HG03354 (cell line): ENCODE measurements at regions not wholly inside any gene's neighbourhood (a gene's known extent, or its start where the extent isn't known, plus 50 kb on each side); places are given as distances from the start of the nearest gene placed in this dataset.

ENCODE experiments used
- ATAC-seq: cut with Tn5 transposase; IDR thresholded peaks from one replicate; pipeline ENCODE4 v1.9.1; 2021; ENCODE audit warnings: mild to moderate bottlenecking; ENCODE audit not compliant: unreplicated experiment, poor library complexity, severe bottlenecking

DNA sequence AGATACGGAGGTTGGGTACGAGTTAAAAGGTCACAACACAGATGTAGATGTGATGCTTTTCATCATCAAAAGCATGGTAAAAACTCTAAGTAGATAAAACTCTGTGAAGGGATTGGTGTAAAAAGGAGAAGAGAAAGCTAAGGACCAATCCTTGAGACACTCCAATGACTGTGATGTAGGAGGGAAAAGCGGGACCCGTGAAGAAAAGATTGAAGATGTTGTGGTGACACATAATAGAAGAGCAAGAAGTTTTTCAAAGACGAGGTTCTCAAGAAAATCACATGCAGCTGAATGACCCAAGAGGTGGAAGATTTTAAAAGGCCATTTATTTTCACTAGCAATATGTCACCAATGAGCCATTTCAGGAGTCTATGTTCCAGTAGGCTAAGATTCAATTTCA lies 179.5 kb downstream of the MRPL39 start:
- no peak for ATAC-seq

DNA sequence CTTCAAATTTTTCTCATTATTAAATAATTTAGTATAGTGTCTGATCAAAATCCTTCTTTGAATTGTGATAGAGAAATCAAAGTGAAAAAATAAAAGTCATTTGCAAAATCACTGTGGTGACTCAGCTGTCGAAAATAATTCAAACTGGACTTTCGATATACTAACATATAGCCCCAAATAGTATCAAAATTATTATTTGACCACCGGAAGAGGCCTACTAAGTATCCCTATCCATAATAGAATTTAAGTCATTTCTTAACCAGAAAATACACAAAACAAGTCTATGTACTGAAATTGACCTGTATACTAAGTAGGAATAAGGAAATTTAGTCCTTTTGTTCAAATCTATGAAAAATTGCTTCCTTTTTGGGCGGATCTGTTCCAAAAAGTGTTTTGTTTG lies 180.7 kb downstream of the MRPL39 start:
- ATAC-seq, result no peak

DNA sequence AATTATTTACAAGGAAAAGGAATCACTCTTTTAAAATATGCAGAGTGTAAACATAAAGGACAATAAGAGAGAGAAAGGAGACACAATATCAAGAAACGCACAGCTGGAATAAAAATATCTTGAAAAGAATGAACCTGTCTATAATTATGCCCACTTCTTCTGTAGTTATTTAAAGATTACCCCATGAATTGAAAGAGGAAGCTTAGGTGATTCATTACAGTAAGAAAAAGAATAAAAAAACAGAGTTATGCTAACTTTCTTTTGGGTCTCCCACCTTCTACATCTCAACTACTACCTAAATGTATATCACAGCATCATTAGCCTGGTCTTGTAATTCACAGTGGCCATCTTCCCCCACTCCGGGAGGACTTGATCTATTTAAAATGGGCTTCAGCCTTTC lies 182.1 kb downstream of the MRPL39 start:
- no peak for ATAC-seq

DNA sequence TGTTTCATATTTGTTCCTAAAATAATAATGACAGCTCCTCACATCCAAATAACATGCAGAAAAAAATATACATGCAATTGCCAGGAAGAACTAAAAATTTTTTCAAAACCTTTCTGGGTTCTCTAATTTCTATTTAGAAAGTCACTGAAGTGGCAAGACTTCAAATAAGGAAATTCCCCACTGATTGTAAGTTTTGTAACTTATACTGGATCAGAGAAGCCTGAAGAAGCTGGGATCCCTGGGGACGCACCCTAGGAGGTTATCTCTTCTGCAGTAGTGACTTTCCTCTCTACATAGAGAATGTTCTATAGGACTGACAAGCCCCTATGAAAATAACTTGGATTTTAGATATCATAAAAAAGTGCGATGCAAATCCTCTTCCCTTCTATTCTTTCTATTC lies 182.6 kb downstream of the MRPL39 start:
- ATAC-seq, result no peak

DNA sequence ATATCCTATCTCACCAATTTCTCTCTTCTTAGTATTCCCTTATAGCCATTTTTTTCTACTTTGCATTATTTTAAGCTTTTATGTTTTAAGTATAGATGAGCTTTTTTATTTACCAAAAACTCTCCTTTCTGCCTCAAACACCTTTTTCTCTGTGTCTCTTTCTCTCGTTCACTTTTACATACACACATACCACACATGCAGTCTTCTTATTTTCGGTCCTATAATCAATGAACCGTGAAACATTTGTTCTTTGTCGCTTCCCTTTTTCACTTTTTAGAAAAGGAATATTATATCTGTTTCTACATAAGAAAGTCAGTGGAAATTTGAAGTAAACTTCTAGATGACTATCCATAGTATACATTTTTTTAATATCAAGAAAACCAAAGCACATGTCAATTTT lies 183.2 kb downstream of the MRPL39 start:
- ATAC-seq, result no peak

DNA sequence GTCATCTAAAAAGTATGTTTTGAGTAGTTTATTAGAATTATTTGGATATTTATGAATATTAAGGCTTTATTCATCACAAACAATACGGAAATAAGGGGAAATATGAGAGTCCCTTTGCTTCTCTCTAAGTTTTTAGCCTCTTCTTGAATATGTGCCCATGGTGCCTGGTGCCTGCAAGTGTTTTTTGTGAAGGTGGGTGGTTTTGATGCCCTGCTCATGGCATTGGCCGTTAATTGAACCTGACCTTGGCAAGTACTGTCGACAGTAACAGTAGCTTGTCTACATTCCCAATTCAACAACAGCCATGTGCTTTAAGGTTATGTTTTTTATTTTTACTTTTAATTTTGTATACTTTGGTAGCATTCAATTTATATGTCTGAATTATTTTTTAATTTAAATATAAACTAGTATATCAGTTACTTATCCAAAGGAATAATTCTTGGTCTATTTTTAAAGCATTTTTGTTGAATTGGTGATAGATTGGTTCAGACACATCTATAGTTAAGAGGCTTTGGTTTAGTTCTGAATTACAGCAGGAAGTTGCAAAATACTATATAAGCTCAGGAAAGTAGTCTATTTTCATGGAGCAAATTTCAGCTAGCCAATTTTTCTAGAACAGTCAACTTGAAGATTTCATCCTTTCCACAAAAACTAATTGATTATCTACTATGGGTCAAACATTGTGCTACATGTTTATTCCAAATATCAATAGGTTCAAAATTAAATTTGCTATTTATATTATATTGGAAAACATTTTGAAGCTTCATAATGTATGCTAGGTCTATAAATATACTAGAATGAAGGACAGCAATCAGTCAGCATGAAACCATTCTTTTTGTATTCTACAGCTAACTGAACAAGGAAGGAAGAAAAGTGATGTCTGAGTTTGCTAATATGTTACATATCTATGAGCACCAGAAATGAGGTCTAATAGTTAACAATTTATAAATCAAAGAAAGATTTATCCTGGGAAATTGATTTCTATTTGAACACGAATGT lies 184.4 kb downstream of the MRPL39 start:
- ATAC-seq, result no peak

DNA sequence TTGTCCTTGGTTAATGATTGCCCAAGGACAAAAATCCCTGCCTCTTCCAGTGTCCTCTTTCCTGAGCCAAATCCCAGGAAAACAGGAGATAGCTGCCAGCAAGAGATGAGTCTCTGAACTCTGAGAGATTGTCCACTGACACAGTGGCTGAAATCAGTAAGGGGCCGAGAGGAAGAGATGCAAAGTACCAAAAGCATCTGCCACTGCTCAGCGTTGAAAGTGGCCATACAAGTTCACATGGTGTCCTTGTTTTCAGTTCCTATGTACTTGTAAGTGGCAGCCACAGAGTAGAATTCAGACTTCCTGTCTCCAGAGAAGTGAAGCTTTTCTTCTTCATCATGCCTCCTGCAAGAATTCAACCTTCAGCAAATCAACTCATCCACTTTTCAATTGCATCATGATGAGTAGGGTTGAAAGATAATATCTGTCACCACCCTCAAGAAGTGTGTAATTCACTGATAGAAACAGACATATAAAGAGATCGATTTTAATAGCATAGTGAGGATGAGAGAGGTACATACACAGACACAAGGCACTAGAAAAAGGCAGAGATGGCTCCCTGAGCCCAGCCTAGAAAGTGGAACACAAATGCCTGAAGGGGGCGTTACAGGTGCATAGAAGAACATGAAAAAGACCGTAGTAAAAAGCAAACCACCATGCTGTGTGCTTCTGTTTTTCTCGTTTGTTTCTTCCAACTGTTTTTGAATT lies 185.8 kb downstream of the MRPL39 start:
- ATAC-seq, result peak; percentile 77

DNA sequence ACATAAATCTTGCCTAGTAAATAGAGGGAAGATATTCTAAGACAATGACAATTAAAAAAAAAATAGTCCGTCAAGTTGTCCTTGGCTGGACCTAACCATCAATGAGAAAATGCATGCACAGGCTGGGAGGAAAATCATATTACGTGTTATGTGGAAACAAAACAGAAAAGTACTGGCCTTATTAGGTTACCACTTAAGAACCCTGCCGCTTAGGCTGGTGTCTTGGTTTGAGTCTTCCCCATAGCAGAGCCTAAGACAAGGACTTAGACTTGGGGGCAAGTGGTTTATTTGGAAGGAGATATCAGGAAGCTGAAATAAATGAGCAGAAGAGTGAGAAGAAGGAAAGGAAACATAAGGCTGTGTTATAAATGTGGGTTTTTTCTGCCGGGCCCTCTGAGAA lies 186.4 kb downstream of the MRPL39 start:
- ATAC-seq, result peak; percentile 2

DNA sequence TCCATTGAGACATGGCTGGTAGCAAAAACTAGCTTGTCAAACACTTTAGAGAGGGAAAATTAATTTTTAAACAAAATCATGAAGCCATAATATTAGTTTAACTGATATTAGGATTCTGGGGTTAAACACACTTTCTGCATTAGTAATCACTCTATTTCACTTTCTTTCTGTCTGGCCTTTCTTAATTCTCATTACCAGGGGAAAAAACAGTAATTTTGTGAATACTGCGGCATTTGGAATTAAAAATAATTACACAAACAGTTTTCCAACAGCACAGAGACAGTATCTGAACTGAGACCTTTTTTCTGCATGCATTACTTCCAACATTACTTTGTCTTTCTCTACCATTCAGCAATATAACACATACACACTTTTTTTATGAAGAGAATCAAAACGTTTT lies 190.6 kb downstream of the MRPL39 start:
- no peak for ATAC-seq

DNA sequence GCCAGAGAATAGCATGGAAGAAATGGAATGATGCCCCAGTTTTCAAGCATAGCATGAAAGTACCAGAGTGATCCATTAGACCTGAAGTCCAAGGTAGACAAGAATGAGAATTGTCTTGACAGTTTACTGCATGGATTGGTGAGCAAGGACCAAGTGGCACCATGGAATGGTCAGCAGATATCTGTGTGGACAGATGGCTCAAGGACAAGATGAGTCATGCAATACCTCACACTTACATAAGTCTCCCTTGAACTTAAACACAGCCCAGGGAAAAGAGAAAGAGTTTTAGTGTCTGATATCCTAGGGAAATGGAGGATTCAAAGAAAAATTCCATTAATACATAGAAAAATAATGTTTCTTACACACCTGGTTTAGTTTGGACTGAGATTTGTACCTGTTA lies 195.2 kb downstream of the MRPL39 start:
- ATAC-seq, result no peak

DNA sequence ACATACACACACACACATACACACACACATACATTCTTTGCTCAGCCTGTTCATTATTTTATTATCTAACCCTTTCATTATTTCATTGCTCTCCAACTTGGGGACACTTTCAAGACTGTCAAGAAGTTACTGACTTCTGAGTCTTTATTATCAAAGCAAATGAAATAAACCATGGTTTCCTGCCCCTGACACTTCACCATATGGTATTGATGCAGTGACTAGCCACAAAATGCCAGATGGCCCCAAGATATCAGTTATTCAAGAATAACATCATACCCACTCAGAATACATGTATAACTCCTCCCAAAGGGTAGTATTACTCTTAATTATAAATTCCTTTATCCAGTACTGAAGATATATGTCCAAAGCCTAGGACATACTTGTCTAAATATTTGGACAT lies 197.3 kb downstream of the MRPL39 start:
- no peak for ATAC-seq

DNA sequence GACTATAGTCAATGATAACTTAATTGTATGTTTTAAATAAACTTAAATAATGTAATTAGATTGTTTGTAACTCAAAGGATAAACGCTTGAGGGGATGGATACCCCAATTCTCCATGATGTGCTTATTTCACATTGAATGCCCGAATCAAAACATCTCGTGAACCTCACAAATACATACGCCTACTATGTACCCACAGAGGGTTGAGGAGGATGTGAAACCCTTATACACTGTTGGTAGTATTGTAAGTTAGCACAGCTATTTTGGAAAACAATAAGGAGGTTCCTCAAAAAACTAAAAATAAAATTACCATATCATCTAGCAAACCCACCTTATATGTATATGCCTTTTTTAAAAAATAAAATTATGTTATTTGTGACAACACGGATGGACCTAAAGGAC lies 198.6 kb downstream of the MRPL39 start:
- ATAC-seq, result no peak

DNA sequence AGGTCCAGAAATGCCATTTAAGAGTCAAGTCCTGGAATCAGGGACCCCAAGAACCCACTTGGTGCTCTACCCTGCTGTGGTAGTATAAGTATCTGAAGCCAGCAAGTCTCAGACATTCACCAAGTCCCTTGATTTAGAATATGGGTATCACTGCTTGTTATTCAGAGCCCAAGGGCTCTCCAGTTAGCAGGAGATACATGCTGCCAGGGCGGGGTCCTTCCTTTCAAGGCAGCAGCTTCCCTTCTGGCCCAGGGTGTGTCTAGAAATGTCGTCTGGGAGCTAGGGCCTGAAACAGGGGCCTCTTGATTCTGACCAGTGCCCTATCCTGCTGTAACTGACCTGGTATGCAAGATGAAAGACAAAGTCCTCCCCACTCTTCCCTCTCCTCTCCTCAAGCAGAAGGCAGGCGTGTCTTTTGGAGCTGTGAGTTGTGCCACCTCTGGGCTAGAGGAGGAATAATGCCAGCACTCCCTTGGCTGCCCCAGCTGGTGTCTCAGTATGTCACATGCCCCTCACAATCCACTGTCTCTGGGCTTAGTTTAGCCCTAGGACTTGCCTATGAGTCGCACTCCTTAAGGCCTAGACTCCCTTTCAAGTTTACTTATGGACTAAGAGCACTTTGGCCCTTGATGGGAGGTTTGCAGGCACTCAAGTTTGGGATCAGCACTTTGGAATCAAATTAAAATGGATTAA lies 200.2 kb downstream of the MRPL39 start:
- ATAC-seq, result no peak

DNA sequence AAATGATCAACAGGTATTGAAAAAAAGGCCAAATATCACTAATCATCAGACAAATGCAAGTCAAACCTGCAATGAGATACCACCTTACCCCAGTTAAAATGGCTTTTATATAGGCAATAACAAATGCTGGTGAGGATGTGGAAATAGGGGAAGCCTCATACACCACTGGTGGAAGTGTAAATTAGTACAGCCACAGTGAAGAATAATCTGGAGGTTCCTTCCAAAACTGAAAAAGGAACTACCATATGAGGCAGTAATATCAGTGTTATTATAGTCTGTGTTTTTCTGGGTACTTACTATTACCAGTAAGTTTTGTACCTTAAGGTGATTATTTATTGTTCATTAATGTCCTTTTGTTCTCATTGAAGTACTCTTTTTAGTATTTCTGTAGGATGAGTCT lies 201.3 kb downstream of the MRPL39 start:
- no peak for ATAC-seq

DNA sequence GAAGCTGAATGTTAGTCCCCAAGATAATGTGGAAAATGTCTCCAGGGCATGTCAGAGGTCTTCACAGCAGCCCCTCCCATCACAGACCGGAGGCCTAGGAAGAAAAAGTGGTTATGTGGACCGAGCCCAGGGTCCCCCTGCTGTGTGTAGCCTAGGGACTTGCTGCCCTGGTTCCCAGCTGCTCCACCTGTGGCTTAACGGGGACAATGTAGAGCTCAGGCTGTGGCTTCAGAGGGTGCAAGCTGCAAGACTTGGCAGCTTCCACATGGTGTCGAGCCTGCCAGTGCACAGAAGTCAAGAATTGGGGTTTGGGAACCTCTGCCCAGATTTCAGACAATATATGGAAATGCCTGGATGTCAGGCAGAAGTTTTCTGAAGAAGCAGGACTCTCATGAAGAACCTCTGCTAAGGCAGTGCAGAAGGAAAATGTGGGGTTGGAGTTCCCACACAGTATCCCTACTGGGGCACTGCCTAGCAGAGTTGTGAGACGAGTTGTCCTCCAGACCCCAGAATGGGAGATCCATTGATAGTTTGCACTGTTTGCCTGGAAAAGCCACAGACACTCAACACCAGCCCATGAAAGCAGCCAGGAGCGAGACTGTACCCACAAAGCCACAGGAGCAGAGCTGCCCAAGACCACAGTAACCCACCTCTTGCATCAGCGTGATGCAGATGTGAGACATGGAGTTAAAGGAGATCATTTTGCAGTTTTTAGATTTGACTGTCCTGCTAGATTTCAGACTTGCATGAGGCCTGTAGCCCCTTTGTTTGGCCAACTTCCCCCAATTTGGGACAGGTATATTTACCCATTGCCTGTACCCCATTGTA lies 204.9 kb downstream of the MRPL39 start:
- ATAC-seq, result no peak

DNA sequence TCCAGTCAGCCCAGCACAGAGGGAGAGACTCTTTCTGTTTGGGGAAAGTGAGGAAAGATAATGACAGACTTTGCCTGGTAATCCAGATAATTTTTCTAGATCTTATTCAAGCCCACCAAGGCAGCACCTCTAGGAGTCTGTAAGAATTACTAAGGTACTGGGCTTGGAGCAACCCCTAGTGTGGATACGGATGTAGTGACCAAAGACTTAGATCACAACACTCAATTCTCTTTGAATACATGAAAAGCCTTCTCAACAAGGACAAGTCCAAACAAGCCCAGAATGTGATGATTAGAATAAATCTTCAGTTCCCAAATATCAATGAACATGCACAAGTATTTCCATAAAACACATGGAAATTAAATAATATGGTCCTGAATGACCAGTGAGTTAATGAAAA lies 206.9 kb downstream of the MRPL39 start:
- no peak for ATAC-seq

DNA sequence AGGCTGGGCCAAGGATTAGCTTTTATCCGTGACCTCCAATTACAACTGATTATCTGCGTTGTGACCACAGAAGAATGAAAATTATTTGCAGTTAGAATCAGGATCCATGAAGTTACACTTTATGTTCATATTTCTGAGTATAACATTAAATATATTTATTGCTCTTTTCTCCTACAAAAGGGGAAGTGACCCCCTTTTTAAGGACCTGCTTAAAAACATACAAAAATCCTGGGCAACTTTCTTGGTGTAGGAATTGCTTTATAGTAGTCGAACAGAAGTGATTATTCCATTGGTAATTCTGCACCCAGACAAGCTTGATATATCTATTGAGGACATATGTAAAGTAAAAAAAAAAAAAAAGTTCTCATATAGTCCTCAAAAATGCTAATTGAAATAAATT lies 208.7 kb downstream of the MRPL39 start:
- no peak for ATAC-seq

DNA sequence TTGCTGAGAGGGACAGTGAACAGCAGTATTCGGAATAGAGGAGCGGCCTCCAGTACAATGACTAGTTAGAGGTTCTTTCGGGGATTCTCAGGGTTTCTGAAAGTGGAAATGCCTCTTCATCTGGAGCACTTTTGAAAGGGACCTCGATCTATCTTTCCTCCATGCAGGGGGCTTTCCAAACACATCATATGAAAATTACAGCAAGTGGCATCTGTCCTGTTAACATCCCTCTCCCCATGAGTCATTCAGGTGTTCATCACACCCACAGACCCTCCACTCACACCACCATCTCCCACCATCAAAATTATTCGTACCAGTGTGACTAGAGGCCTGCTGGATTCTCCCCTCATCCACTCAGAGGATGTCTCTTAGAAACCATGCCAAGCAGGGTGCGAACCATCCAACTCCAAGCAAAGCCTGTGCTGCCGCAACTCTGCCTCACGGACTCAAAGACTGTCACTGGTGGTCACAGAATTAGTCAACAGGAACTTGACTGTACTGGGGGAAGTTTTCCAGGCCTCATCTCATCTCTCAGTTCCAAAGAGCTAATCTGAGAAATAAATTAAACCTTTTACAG lies 211.1 kb downstream of the MRPL39 start:
- peak; percentile 90 for ATAC-seq

DNA sequence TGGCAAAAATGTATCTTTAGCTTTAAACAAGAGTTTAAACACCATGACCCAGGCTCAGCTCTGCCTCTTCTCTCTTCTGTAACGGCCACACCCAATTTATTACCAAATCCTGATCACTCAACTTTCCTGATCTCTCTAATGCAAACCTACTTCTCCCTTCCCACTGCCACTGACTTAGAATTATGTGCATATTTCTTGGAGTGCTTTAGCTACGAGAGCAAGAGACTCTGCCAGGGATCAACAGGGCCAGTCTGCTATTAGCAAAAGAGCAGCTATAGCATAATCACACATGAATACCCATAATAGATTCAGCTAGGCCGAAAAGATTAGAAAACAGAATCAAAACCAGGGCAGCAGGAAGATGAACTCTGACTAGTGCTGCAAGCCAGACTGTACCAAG lies 215.5 kb downstream of the MRPL39 start:
- ATAC-seq, result no peak
